Neural cell (in vitro differentiated cells): ENCODE measurements at regions not wholly inside any gene's neighbourhood (a gene's known extent, or its start where the extent isn't known, plus 50 kb on each side); places are given as distances from the start of the nearest gene placed in this dataset.

Source experiments
- H2AFZ ChIP-seq: fragments of 200-600, 300-800 bp; sonication (generic), shearing (Covaris generic); 2 replicates; pipeline ENCODE4 v1.6.0; 2014; ENCODE audit warnings: low read depth, mild to moderate bottlenecking, antibody characterized with exemption, low read length, moderate library complexity
- H3F3A ChIP-seq: fragments of 200-600 bp; shearing (Covaris generic); 2 replicates; pipeline ENCODE4 v1.6.1; 2016; ENCODE audit warnings: mild to moderate bottlenecking, moderate library complexity, mixed read lengths, antibody characterized with exemption, low read length; ENCODE audit not compliant: insufficient read depth, poor library complexity, severe bottlenecking
- H3K27ac ChIP-seq: fragments of 200-600, 300-800 bp; sonication (generic), shearing (Covaris generic); 2 replicates; pipeline ENCODE4 v1.5.1; 2014; ENCODE audit warnings: mild to moderate bottlenecking, low read length, moderate library complexity
- H3K27me3 ChIP-seq: fragments of 300-800, 200-600 bp; sonication (generic), shearing (Covaris generic); 2 replicates; pipeline ENCODE4 v1.6.0; 2014; ENCODE audit warnings: mild to moderate bottlenecking, low read depth, low read length, moderate library complexity; ENCODE audit not compliant: insufficient read depth
- H3K36me3 ChIP-seq: fragments of 300-800, 200-600 bp; sonication (generic), shearing (Covaris generic); 2 replicates; pipeline ENCODE4 v1.5.1; 2014; ENCODE audit warnings: mild to moderate bottlenecking, antibody characterized with exemption, low read length, moderate library complexity; ENCODE audit not compliant: insufficient read depth
- H3K4me2 ChIP-seq: fragments of 300-800, 200-600 bp; sonication (generic), shearing (Covaris generic); 2 replicates; pipeline ENCODE4 v1.6.0; 2014; ENCODE audit warnings: mild to moderate bottlenecking, low read length
- H3K4me3 ChIP-seq: fragments of 300-800, 200-600 bp; sonication (generic), shearing (Covaris generic); 2 replicates; pipeline ENCODE4 v1.5.1; 2014; ENCODE audit warnings: mild to moderate bottlenecking, low read length, moderate library complexity
- H3K79me2 ChIP-seq: fragments of 200-600 bp; shearing (Covaris generic); replicated peaks from 2 replicates; pipeline ENCODE4 v1.6.0; 2014; ENCODE audit warnings: mild to moderate bottlenecking, low read length, moderate library complexity; ENCODE audit not compliant: insufficient read depth
- H3K9ac ChIP-seq: fragments of 300-800, 200-600 bp; sonication (generic), shearing (Covaris generic); 2 replicates; pipeline ENCODE4 v1.6.1; 2016; ENCODE audit warnings: mild to moderate bottlenecking, low read length, mixed read lengths
- H3K9me2 ChIP-seq: fragments of 200-600 bp; shearing (Covaris generic); 2 replicates; pipeline ENCODE4 v1.6.1; 2016; ENCODE audit warnings: mild to moderate bottlenecking, low read length, mixed read lengths; ENCODE audit not compliant: insufficient read depth
- H3K9me3 ChIP-seq: fragments of 200-600, 300-800 bp; sonication (generic), shearing (Covaris generic); 2 replicates; pipeline ENCODE4 v1.6.1; 2016; ENCODE audit warnings: mild to moderate bottlenecking, mixed run types, low read length, moderate library complexity, mixed read lengths
- H4K20me1 ChIP-seq: fragments of 200-600 bp; shearing (Covaris generic); 2 replicates; pipeline ENCODE4 v1.6.1; 2016; ENCODE audit warnings: mild to moderate bottlenecking, mixed run types; ENCODE audit not compliant: insufficient read depth
- EP300 ChIP-seq: fragments of 450-650 bp; conservative IDR thresholded peaks from 2 replicates; pipeline ENCODE4 v1.6.1; 2014; ENCODE audit warnings: antibody characterized with exemption, mild to moderate bottlenecking, moderate library complexity; ENCODE audit not compliant: poor library complexity, severe bottlenecking
- EZH2 ChIP-seq: fragments of 200-600, 300-800 bp; shearing (Covaris generic), sonication (generic); IDR thresholded peaks from 2 replicates; pipeline ENCODE4 v1.6.1; 2014; ENCODE audit warnings: antibody characterized with exemption, low read length, borderline replicate concordance, mild to moderate bottlenecking; ENCODE audit not compliant: insufficient read depth, poor library complexity, severe bottlenecking
- MXI1 ChIP-seq: fragments of 450-650 bp; conservative IDR thresholded peaks from 2 replicates; pipeline ENCODE4 v1.6.1; 2014; ENCODE audit warnings: antibody characterized with exemption, mild to moderate bottlenecking; ENCODE audit not compliant: poor library complexity, severe bottlenecking
- POLR2AphosphoS5 ChIP-seq: IDR thresholded peaks from 2 replicates; pipeline ENCODE4 v1.6.1; 2012
- RAD21 ChIP-seq: fragments of 450-650 bp; conservative IDR thresholded peaks from 2 replicates; pipeline ENCODE4 v1.6.1; 2014; ENCODE audit warnings: antibody characterized with exemption, mild to moderate bottlenecking, moderate library complexity
- SMC3 ChIP-seq: fragments of 450-650 bp; conservative IDR thresholded peaks from 2 replicates; pipeline ENCODE4 v1.6.1; 2014; ENCODE audit warnings: antibody characterized with exemption, mild to moderate bottlenecking, moderate library complexity; ENCODE audit not compliant: poor library complexity
- TAF1 ChIP-seq: IDR thresholded peaks from 2 replicates; pipeline ENCODE4 v1.6.1; 2012; ENCODE audit warnings: low read depth
- TF ChIP-seq, protein P1 (sequence below): fragments of 450-650 bp; IDR thresholded peaks from 2 replicates; pipeline ENCODE4 v1.5.1; 2014; ENCODE audit warnings: antibody characterized with exemption, mild to moderate bottlenecking, moderate library complexity; ENCODE audit not compliant: poor library complexity, severe bottlenecking
- TF ChIP-seq, protein P2 (sequence below): IDR thresholded peaks from 2 replicates; pipeline ENCODE4 v1.6.1; 2012; ENCODE audit warnings: borderline replicate concordance

DNA sequence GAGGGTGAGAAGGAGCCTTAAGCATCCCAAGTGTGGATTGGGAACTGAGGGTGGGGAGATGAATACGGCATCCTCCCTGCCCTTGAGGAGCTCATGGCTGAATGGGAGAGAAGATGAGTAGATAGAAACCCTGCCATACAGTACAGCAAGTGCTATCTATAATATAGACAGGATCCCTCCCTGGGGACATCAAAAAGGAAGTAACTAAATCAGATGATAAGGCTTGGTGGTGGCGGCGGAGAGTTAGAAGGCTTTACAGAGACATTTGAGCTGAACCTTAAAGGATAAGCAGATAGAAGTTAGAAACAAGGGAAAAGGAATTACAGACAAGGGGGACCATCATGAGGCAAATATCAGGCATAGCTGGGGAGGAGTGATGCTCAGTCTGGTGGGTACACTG, 67.5 kb upstream of the TMEM132E start:
- H3K4me3 ChIP-seq: no peak overlapping the region
- H3K79me2 ChIP-seq: no peaks in the 10 kb centered on the region
- no peak overlapping the region for H3K9ac ChIP-seq
- no peaks in the 10 kb centered on the region for H3K9me3 ChIP-seq
- H3K36me3 ChIP-seq: no peaks in the 10 kb centered on the region
- no peaks in the 10 kb centered on the region for H3F3A ChIP-seq
- H4K20me1 ChIP-seq: no peaks in the 10 kb centered on the region
- no peaks in the 10 kb centered on the region for H3K9me2 ChIP-seq
- TF ChIP-seq TAF1: no peak
- TF ChIP-seq EZH2: no peak
- TF ChIP-seq POLR2AphosphoS5: no peak
- no peak for TF ChIP-seq RAD21
- TF ChIP-seq EP300: no peak
- TF ChIP-seq, protein P1, sequence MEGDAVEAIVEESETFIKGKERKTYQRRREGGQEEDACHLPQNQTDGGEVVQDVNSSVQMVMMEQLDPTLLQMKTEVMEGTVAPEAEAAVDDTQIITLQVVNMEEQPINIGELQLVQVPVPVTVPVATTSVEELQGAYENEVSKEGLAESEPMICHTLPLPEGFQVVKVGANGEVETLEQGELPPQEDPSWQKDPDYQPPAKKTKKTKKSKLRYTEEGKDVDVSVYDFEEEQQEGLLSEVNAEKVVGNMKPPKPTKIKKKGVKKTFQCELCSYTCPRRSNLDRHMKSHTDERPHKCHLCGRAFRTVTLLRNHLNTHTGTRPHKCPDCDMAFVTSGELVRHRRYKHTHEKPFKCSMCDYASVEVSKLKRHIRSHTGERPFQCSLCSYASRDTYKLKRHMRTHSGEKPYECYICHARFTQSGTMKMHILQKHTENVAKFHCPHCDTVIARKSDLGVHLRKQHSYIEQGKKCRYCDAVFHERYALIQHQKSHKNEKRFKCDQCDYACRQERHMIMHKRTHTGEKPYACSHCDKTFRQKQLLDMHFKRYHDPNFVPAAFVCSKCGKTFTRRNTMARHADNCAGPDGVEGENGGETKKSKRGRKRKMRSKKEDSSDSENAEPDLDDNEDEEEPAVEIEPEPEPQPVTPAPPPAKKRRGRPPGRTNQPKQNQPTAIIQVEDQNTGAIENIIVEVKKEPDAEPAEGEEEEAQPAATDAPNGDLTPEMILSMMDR: no peak
- no peak for TF ChIP-seq MXI1
- TF ChIP-seq, protein P2, sequence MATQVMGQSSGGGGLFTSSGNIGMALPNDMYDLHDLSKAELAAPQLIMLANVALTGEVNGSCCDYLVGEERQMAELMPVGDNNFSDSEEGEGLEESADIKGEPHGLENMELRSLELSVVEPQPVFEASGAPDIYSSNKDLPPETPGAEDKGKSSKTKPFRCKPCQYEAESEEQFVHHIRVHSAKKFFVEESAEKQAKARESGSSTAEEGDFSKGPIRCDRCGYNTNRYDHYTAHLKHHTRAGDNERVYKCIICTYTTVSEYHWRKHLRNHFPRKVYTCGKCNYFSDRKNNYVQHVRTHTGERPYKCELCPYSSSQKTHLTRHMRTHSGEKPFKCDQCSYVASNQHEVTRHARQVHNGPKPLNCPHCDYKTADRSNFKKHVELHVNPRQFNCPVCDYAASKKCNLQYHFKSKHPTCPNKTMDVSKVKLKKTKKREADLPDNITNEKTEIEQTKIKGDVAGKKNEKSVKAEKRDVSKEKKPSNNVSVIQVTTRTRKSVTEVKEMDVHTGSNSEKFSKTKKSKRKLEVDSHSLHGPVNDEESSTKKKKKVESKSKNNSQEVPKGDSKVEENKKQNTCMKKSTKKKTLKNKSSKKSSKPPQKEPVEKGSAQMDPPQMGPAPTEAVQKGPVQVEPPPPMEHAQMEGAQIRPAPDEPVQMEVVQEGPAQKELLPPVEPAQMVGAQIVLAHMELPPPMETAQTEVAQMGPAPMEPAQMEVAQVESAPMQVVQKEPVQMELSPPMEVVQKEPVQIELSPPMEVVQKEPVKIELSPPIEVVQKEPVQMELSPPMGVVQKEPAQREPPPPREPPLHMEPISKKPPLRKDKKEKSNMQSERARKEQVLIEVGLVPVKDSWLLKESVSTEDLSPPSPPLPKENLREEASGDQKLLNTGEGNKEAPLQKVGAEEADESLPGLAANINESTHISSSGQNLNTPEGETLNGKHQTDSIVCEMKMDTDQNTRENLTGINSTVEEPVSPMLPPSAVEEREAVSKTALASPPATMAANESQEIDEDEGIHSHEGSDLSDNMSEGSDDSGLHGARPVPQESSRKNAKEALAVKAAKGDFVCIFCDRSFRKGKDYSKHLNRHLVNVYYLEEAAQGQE: no peak
- no peak for TF ChIP-seq SMC3
- H3K27me3 ChIP-seq: no peaks in the 10 kb centered on the region
- no peak overlapping the region for H2AFZ ChIP-seq
- no peak overlapping the region for H3K4me2 ChIP-seq
- no peak overlapping the region for H3K27ac ChIP-seq

DNA sequence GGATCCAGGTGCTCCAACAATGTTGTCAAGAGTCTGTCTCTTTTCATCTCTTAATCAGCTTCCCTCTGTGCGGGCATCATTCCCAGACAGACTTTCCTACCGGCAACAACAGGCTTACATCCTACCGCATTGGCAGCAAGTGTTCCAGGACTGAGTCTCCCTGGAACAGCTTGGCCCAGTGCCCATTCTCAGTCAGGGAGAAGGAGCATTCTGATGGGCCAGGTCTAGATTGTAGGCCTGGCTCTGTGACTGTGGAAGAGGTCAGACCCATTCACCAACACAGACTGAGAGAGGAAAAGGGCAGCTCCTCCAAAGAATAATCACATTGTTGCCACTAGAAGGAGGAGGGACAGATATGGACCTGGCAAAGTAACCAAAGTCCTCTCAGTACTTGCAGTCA, 68.1 kb upstream of the TMEM132E start:
- H4K20me1 ChIP-seq: no peaks in the 10 kb centered on the region
- H3K9me3 ChIP-seq: no peaks in the 10 kb centered on the region
- H3K27ac ChIP-seq: no peak overlapping the region
- H3K9ac ChIP-seq: no peak overlapping the region
- no peaks in the 10 kb centered on the region for H3K9me2 ChIP-seq
- no peak overlapping the region for H2AFZ ChIP-seq
- no peaks in the 10 kb centered on the region for H3K79me2 ChIP-seq
- TF ChIP-seq SMC3: no peak
- no peak for TF ChIP-seq EP300
- TF ChIP-seq MXI1: no peak
- no peak for TF ChIP-seq POLR2AphosphoS5
- TF ChIP-seq, protein P2: no peak
- TF ChIP-seq TAF1: no peak
- no peak for TF ChIP-seq EZH2
- TF ChIP-seq RAD21: no peak
- TF ChIP-seq, protein P1: no peak
- no peaks in the 10 kb centered on the region for H3K27me3 ChIP-seq
- H3K4me2 ChIP-seq: no peak overlapping the region
- H3K4me3 ChIP-seq: no peak overlapping the region
- H3K36me3 ChIP-seq: no peaks in the 10 kb centered on the region
- no peaks in the 10 kb centered on the region for H3F3A ChIP-seq
